GM18867 (cell line): ENCODE measurements at regions not wholly inside any gene's neighbourhood (a gene's known extent, or its start where the extent isn't known, plus 50 kb on each side); places are given as distances from the start of the nearest gene placed in this dataset.

Source experiments
- ATAC-seq: cut with Tn5 transposase; IDR thresholded peaks from one replicate; pipeline ENCODE4 v1.9.1; 2021; ENCODE audit warnings: mild to moderate bottlenecking, moderate library complexity; ENCODE audit not compliant: unreplicated experiment

DNA sequence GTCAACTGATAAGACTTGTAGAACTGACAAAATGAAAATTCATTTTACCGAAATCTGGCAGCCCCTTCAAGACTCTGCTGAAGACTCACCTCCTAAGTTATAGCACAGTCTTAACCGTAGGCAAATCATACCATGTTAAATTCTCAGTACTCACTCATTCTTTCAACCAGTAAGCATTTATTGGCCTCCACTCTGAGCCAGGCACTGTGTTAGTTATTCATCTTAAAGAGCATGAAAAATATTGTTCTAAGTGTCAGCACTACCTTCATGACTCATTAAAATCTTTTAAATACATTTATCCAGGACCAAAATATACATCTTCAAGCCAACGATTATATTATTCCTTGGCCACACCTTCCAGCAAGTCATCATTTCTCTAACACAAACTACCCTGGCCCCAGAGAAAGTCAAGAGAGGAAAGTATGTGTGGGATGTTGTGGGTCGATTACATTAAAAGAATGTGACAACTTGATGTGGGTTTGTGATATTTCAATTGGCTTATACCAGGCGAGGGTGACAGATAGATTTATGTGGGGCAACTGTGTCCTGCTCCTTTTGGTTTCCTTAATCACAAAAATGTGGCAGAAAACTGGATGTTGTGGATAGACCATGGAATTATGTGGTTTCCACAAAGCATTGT is 55.0 kb downstream of the TMEM30B start:
- ATAC-seq, result no peak

- no peak for ATAC-seq
Observed at GRCh38 chr14:61225344-61225743, 55.8 kb downstream of the TMEM30B start.

DNA sequence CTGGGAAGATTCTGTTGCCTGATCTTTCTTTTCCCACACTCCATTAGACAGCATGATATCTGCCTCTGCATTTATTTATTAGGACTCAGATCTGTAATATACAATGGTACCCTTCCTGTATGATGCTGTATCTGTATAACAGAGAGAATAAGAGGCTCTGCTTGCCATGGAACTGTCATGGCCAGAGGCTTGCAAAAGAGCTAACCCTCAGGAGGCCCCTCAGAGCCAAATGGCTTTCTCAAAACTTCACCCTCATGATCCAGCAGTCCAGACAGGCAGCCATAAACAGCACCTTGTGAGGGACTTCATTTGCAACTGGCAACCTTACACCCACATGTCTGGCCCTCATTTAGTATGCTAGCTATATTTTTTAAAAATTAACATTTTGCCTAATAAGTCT is 57.6 kb downstream of the TMEM30B start:
- ATAC-seq, result no peak

DNA sequence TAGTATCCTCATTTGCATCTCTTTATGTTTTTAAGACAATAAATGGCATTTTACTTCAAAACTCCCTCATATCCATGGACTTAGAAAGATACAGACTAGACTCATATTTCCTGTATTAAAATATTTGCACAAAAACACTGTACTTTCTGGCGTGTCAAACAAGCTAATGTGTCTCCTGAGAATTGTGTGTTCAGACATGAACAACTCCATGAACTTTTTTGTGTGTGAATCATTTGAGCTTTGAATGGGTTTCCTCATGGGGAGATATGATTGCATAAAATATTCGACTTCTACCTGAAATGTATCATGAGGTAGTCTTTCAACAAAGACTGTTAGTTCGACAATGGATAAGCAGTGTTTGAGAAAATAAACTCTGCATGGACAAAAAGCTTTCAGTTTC is 58.8 kb downstream of the TMEM30B start:
- no peak for ATAC-seq

- no peak for ATAC-seq
Observed at GRCh38 chr14:61221906-61222305, 59.2 kb downstream of the TMEM30B start.

GRCh38 chr14:61219673-61220072 is 61.5 kb downstream of the TMEM30B start:
- no peak for ATAC-seq

- ATAC-seq, result no peak
Observed at GRCh38 chr14:61219256-61219655, 61.9 kb downstream of the TMEM30B start.

DNA sequence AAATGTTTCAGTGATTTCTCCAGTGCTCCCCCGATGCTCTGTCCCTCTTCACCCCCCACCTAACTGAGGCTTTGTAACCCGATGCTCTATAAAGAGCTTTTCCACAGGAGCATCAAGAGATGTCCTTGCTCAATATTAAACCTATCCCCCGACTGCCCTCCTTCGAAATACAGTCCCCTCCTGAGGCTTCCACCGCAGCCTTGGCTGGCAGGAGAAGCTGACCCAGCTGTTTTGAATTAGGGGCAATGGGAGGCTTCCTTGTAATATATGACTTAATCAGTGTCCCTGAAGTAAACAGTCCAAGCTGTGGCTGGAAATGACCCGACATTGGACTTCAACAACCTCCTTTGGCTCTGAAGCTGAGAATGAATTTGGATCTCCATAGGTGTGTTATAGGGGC is 62.4 kb downstream of the TMEM30B start:
- no peak for ATAC-seq

DNA sequence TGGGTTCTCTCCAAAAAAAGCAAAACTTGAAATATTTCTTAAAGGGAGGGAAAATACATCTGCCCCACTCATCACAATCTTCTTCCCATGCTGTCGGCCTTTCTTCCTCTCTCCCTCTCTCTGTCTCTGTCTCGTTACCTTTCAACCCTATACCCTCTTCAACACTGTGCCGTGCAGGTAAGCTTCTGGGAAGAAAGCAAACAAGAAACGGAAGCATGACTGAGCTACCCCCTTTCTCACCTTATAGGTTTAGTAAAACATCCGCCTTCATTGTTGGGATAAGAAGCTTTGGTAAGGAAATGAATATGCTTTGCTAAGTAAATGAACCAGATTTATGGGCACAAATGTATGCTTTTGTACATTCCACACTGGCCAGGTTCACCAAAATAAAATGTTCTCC is 63.0 kb downstream of the TMEM30B start:
- ATAC-seq, result no peak

DNA sequence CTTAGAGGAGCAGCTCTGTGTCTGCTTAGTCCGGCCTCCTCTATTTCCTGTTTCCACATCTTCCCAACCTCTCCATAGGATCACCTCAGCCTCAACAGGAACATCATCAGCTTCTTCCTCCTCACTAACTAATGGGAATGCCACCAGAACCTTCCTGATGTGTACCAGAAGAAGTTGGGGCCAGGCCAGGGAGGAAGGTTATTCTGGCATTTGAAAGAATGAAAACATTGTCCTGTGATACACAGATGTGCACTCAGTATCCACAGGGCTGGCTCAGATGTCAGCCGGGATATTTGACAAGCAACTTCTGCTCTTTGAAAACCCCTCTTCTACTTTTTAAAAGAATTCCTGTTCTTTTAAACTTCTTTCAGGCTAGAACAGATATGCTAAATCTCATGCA is 63.6 kb downstream of the TMEM30B start:
- ATAC-seq, result no peak

- no peak for ATAC-seq
Observed at GRCh38 chr14:61215222-61216020, 65.7 kb downstream of the TMEM30B start.

DNA sequence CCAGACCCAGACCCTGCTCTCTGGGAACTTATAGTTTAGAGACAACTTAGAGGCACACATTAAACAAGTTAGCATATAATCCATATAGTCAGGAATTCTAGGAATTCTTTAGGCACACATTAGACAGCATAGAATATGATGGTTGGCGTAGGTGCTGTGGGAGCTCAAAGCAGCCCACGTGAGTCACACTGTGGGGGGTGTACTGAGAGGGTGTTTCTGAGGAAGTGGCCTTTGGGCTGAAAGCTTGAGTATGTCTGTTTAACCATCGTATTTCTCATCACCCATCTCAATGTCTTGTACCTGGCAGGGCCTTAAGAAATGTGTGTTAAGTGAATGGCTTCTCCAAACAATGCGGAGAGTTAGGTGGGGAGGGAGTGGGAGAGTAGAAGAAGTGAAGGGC is 67.2 kb downstream of the TMEM30B start:
- ATAC-seq, result no peak

DNA sequence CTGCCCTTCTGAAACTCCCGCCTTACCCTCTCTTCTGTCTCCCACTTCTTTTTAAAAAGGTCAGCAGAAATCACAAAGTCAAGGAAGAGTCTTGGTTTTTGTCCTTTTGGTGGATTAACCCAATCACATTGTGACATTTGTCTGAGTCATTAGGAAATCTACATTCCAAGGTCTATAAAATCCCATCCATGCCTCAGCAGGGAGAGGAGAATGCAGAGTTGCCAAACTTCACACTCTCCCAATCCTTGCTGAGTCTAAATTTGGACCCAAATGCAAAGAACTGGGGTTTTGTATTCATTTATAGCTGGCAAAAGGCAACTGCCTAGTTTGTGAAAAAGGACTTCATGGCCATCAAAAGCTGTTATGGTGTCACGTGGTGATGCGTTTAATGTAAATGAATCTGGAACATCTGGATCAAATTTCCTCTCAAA is 67.9 kb downstream of the TMEM30B start:
- no peak for ATAC-seq

DNA sequence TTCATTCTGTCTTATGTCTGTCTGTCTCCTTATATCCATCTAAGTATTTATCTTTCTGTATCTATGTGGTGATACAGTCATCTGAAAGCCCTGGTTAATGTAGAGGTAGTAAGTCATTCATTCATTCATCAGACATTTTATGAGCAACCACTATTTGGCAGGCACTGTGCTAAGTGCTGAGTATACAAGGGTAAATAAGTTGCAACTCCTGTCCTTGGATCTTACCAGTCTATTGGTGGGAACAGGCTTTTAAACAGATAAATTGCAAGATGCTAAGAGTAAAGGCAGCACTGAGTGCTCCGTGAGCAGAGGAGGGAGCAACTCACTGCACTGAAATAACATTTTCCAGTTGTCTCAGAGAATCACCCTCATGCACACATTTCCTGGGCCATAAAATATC is 68.6 kb downstream of the TMEM30B start:
- ATAC-seq, result no peak

DNA sequence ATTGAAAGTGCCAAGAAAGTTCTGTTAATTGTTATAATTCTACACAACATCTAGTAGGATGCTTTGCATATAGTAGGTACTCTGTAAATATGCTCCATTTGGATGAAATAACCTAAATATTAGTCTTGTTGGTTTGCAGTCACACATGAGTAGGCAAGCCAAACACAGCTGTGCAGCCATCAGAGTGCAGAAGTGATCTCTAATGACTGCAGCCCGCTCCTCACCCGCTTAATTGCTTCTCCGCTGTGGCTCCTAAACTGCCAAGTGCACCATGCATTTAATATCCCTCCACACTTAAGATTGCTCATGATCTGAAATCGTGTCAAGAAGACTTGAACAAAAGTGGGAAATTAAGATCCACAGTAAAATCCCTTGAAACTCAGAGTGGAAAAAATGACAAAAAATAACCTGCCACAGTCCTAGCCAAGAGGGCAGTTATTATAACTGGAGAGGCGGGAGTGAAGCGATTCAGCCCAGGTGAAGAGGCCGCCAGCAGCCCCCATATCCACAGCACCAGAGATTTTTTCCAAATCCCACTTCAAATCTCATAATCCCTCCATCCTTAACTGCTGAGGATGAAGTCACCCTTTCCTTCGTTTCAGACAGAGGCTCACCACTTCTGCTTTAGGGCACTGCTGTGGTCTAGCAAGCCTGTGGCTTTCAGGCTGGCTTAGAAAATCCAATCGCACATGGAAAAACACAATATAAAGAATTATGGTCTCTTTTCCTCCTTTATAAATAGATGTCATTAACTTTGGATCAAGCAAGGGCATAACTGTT is 69.5 kb downstream of the TMEM30B start:
- ATAC-seq, result no peak

- ATAC-seq, result no peak
Observed at GRCh38 chr14:61203081-61203753, 77.9 kb downstream of the TMEM30B start.

DNA sequence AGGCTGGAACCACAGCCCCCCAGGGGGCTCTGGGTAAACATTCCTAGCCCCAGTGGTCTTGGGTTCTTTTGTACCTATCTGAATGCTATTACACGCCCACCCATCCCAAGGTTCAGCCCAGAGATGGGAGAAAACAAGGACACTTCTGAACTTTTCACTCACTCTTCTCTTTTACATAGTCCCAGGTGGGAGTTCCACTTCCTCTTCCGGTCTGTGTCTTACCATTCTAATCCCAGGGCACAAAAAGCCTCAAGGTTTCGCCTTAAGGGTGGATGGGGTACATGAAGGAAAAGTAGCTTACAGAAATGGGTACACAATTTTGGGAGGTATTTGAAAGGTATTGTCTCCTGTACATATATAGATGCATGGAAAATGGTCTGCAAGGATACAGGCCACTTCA is 79.0 kb downstream of the TMEM30B start:
- ATAC-seq, result no peak

GRCh38 chr14:61201171-61201570 is 80.0 kb downstream of the TMEM30B start:
- ATAC-seq, result no peak

DNA sequence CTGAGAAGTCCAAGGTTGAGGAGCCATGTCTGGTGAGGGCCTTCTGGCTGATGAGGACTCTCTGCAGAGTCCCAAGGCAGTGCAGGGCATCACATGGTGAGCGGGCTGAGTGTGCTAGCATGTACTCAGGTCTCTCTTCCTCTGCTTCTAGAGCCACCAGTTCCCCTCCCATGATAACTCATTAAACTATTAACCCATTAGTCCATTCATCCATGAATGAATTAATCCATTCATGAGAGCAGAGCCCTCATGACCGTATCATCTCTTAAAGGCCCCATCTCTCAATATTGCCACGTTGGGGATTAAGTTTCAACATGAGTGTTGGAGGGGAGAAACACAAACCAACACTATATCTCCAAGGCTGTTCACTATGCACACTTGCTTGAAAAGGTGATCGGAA is 83.7 kb downstream of the TMEM30B start:
- ATAC-seq, result no peak

DNA sequence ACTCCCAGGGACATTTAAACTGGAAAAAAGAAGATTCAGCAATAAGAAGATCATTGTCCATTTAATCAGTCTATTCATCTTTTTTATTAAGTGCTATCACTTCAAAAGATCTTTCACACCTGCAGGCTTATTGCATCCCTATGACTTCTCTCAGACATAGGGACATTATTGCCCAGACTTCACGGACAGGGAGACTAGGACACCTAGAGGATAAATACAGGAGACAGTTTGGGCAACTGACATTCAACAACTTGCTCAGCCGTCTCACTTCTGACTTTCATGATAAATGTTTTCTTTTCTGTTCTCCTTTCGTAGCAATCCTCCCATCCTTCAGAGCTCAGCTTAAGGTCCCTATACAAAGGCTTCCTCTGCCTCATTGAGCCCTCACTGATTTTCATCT is 84.3 kb downstream of the TMEM30B start:
- no peak for ATAC-seq

- no peak for ATAC-seq
Observed at GRCh38 chr14:61196034-61196433, 85.1 kb downstream of the TMEM30B start.
